HuH-7 (cell line): ENCODE measurements at regions not wholly inside any gene's neighbourhood (a gene's known extent, or its start where the extent isn't known, plus 50 kb on each side); places are given as distances from the start of the nearest gene placed in this dataset.
A peak's percentile ranks its signal among the peaks of the same experiment; 100 is the strongest.
"Not testable (repeated sequence)": the region's sequence is repeated elsewhere in the genome, so short reads cannot be mapped to it uniquely, and the experiment has no call there.

Experiments used
- DNase-seq: peaks from one replicate; pipeline ENCODE4 v3.0.0; 2011; ENCODE audit warnings: low spot score

DNA sequence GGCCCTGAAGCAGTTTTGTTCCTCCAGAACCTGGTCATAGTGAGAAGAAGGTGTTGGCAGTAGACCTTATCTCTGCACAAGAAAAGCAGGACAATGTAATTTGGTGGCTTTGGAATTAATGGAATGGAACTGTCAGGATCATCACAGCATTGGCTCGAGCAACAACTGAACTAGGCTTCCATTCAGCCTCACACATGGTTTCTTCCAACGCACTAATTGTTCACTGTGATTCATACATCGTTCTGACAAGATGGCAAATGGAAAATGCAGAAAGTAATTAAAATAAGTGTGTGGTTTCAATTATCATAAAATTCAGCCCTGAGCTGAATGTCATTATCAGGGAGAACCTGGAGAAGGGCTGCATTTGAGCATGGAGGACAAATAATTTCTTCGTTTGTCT lies 80.6 kb downstream of the MFSD1 start:
- no peak for DNase-seq

DNA sequence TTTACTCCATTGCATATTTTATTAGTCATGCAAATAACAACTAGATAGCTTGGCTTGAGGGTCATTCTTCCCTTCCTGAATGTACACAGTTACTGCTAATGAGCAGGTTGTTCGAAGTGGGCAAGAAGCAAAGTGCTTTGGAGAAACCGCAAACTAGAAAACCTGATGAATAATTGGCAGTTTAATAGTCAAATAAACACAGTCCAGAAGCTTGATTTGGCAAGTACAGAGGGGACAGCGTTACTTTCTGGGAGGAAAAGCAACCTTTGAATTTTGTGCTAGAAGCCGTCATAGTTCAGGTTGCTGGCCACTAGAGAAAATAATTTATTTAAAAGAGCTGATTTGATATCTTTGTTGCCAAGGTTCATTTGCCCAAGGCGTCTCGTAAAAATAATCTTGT lies 94.9 kb downstream of the MFSD1 start:
- no peak for DNase-seq

DNA sequence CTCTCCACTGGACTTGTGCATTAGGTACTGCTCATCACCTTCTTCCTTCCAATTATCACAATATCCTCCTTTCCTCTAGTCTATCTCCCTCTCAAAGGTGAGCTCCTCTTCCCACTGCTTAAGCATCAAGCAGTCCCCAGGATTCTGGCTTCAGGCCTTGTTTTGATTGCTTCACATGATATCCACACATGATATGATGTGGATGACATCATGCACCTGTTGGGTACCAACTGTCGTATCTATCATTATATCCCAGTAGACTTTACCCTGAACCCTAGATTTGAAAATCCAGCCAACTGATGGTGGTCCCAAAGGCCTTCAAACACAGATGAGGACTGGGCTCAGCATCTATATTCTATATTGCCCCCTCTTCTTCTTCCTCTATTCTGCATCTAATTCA lies 104.9 kb downstream of the MFSD1 start:
- no peak for DNase-seq

DNA sequence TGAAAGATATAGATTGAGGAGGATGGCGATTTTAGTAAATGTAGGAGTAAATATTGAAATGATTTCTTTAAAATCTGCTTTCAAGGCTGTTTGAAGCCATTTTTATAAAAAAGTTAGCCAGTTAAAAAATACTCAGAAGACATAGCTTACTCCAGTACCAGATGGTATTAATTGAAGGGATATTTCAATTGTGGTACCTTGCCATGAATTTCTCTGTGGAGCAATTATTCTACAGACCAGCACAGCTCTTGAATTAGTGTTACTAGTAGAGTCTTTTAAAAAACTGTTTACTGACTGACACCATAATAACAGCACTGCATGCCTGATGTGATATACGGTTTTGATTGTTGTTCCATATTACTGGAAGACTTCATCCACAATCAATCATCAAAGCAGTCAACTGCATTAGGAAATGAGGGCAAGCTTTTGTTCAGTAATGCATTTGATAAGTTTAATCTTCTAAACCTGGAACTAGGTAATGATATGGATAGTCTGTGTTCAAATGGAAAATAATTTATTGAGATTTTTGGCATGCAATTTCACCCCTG lies 106.4 kb downstream of the MFSD1 start:
- no peak for DNase-seq

DNA sequence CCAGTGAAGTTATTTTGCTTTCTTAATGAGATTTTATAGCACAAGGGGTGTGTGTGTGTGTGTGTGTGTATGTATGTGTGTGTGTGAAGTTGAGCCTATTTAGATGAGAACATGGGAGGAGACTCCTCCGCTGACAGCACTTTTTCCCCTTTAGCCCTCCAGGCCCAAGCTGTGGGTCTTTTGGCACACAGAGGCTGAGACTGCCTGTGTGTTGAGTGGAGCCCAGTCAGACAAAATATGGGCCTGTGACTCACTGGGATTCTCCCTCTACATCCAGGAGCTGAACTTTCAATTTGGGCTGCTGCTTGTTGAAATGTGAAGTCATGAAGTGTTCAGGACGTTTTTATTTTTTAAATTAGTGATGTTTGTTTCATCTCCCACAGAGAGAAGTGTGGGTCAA lies 108.0 kb downstream of the MFSD1 start:
- no peak for DNase-seq

DNA sequence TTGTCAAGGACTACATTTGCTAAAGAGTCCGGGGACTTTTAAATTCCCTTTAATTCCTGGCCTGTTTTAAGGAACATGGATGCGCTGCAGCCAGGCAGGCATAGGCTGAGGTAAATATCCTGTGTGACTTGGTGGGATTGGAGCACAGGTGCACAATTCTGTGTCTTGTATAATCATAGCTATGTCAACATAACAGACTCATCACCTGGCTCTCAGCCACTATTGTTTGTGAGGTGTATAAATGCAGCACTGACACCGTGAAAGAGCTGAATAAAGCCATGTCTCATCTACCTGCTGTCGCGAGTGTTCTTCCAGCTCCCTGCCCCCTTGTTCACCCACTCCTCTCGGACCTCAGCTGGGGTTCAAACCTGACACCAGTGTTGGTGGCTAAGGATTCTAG lies 109.7 kb downstream of the MFSD1 start:
- no peak for DNase-seq

DNA sequence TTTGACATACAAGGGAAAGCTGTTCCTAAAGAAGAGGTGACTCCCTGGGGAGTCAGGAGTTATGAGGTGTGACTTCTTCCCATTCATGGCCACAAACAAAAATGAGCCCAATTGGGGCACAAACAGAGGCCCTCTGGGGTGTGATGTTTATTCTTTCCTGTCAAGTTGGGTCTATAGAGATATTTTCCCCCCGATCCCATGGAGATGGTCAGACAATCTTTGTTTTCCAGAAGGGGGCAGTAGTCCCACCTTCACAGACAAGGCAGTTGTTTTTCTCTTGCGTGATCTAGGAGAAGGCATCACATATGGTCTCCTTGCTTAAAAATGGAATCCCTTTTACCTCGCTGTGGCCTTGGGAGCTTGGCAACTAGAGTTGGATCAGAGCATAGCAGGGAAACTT lies 110.3 kb downstream of the MFSD1 start:
- no peak for DNase-seq

DNA sequence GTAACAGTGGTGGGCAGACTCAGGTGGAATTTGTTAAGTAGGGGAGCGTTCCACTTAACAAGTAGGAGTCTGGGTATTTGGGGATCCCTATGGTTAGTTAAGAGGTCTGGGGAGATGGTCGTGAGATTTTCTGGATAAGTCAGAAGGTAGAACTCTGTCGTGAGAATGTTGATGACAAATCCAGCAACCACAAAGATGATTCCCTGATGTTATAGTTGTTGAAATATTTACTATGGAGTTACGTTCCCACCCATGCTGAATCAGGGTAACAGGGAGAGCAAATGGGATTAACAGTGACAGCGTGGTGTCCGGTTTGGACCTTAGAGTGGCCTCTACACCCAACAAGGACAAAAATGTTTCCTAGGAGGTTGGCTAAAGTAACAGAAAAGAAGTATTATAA lies 110.8 kb downstream of the MFSD1 start:
- DNase-seq = no peak

DNA sequence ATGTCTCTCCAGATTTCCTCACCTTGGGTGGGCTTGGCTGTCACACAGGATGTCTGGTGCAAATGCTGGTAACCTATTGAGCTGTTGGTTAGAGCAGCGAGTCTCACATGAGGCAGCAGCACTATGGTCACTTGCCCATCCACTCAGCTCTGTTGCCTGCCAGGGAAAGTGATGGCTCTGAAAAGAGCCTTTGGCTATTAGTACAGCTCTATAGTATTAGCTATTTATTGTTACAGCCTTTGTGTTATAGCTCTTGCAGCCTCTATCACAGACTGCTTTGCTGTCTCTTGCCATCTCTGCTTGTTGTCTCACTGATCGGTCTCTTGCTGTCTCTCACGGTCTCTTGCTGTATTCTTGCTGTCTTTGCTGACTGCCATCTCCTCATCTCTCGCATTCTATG lies 114.3 kb downstream of the MFSD1 start:
- DNase-seq = no peak

DNA sequence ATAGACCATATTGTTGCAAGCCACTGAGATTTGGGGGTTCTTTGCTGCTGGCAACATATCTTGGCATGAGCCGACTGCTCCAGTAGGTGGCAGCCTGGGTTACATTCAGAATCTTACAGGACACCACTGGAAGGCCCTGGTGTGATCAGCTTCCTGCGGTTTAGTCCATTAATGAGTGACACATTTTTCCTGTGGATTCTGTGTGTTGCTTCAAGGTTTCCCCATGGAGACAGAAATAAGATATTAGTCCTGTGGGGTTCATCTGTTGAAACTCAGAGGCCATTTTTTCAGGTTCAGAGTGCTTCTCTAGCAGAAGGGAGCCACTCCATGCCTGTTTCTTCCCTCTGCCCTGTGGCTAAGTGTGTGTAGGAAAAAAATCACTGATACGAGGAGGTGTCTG lies 116.2 kb downstream of the MFSD1 start:
- peak; percentile 12 for DNase-seq

DNA sequence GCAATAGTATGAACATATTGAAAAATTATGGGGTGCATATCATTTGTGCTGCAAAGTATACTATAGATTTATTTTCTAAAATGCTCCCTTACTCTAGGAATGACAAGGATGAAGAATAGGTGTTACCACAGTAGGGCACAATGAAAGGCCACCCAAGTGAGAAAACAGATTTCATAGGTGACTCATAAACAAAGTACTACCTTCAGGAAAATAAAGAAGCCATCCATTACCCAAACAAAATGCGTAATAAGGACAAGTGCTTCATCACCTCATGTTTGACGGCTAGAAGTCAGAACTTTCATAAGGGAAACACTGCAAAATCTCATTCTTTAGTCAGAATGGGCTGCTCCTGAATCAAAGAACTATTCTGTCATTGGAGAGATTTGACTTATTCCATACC lies 116.6 kb downstream of the MFSD1 start:
- no peak for DNase-seq

DNA sequence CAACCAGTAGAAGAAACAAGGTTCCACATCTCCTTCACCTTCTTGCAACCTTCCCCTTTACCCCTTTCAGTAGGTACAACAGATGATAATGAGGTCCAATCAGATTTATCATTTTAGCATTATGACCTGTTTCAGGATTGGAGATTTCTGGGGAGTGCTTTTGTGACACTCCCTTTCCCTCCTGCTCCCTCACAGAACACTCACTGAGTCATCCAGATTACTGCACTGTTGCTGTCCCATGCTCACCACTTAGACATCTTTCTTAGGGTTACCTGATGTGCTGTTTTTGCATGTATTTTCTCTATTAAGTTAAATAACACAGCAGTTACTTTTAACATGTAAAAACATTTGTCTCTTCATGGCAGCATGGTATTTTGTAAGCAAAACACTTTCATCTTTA lies 118.5 kb downstream of the MFSD1 start:
- DNase-seq = no peak

DNA sequence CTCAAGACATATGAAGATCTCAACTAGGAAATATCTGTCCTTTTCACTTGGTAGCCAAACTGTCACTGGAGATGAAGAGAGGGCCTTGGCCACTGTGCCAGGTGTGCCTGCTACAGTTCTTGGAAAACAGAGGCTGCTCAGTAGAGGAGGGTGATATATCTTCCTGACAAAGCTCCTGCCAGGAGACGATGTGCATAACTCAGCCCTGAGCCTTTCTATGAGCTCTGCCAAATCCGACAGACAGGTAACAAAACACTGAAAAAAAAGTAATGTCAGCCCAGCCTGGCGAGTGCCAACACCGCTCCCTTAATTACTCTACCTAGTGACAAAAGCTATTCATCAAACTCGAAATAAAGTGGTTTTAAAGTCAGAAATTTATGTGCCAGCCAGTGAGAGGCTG lies 123.2 kb downstream of the MFSD1 start:
- DNase-seq = no peak

DNA sequence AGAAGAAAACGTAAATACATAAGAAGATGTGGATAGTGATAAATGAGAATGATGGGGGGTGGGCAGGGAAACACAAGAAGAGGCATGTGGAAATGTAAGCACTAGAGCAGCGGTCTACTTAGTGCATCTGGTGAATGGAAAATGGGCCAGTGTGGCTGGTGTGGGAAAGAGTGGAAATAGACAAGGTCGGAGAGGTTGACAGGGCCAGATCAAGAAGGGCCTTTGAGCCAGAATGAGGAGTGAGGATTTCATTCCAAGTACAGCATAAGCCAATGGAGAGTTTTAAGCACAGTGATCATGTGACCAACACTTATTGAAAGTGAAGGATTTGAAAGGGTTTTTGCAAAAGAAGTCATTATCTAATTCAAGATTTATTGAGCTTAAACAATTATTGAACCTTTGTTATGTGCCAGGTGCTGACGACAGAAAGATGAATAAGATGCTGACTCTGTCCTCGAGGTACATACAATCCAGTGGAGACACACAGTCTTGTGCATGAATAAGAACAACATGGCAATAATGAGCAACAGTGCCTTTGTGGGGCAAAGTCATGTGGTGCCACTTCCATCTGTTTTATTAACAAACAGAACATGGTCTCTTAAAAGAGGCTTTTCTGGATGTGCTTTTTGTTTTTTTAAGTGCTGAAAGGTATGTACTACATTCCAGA lies 124.1 kb downstream of the MFSD1 start:
- DNase-seq = no peak

DNA sequence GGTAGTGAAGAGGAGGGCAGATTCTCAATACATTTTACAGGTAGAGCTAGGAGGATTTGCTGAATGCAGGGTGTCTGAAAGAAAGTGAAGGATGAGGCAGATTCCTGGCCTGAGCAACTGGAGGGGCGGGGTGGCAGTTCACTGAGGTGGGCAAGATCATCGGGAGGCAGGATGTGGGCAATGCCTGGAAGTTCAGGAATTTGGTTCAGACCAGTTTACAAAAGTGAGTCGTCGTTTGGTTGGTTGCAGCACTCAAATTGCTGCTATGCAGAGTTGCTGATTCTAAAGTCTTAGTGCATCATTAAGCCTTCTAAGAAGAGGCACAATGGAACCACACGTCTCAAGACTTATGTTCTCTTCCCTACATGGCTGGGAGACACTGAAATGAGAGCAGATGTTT lies 134.0 kb downstream of the MFSD1 start:
- DNase-seq = no peak

DNA sequence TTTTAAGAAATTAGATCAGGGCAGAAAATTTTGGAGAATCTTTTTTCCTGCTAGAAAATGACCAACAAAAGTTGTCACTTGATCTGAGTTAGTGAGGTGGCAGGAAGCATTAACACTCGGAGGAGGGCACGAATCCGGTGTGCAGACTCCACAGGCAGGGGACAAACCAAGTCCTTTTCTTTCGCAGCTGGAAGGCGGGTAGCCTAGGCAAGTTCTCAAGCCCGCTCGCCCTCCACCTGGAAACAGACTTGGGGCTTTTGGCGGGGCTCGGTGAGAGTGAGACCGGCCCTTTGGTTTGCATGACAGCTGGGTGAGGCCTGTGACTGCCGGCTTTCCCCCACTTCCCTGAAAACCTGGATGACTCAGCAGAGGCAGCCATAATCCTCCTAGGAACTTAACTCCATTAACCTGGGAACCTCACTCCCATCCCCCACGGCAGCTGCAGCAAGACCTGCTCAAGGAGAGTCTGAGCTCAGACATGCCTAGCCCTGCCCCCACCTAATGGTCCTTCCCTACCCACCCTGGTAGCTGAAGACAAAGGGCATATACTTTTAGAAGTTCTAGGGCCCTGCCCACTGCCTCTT lies 134.8 kb downstream of the MFSD1 start:
- no peak for DNase-seq

DNA sequence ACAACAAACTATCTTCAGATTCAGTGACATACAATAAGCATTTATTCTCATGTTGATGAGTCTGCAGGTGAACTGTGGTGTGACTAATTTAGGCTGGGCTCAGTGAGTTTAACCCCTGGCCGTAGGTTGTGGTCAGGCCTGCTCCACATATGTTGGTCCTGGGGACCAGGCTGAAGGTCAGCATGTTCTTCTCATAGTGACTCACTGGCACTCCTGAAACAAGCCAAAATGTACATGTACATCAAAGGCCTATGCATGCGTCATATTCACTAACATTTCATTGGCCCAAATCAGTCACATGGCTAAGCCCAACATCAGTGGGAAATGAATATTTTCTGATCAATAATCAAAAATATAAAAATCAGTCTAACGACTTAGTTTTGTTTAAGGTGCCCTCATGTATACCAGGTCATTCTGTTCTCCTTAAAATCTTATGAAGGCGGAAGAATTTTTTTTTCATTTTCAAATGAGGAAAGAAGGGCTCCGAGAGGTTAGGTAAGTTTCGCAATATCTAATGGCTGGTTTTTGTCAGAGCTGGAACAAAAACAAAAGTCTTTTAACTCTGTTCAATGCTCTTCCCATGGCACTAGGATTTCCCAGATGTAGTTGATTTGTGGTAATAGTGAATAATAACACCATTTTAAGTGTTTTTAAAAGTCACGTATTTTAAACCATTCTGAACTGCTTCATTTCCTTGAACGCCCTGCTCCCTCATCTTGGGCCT lies 148.5 kb downstream of the MFSD1 start:
- no peak for DNase-seq

DNA sequence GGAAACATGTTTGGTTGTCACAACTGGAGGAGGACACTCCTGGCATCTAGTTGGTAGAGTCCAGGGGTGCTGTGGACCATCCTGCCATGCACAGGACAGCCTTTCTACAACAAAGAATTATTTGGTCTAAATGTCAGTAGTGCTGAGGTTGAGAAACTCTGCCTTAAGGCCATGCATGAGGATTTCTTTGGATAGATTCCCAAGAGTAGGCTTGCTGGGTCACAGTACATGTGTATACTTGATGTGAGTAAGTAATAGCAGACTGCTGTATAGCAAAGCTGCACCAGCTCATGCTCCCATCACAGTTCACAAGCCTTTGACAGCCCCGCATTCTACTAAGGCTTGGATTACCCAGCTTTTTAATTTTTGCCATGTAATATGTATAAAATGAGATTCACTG lies 151.3 kb downstream of the MFSD1 start:
- DNase-seq = no peak

DNA sequence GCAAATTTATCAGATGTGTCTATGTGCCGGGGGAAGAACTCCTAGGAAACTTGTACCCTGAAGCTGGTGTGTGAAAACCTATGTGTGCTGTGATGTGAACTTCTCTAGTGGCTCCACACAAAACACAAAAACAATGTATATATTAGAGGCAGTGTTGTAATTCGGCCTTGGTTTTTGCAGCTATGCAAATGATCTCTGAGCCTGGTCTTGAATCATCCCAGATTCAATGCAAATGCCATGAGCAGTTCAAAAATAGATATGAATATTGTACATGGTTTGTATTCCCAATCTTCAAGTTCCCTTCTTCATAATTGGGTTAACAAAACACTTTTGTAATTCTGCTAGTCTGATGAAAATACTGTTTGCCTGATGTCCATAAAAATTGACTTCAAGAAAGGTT lies 152.6 kb downstream of the MFSD1 start:
- DNase-seq = no peak

DNA sequence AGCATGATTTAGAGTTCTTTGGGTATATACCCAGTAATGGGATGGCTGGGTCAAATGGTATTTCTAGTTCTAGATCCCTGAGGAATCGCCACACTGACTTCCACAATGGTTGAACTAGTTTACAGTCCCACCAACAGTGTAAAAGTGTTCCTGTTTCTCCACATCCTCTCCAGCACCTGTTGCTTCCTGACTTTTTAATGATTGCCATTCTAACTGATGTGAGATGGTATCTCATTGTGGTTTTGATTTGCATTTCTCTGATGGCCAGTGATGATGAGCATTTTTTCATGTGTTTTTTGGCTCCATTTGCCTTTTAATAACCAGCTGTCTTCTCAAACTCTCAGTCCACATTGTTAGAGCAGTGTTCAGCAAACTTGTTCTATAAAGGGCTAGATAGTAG lies 155.9 kb downstream of the MFSD1 start:
- not testable (repeated sequence) for DNase-seq

DNA sequence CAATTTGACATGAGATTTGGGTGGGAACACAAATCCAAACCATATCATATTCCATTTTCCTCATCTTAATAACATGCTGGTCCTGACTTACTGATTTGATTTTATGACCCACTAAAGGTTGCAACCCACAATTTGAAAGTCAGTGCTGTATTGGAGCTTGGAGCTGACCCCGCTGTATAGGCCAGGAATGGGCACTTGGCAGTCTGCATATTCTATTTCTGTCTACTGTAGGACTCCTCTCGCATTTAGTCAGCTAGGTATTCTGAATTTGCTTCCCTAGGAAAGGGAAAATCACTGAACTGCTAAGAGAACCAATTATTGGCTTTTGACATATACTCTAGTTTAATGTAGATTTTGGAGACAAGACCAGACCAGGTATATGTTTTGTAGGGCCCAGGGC lies 157.0 kb downstream of the MFSD1 start:
- DNase-seq = no peak

DNA sequence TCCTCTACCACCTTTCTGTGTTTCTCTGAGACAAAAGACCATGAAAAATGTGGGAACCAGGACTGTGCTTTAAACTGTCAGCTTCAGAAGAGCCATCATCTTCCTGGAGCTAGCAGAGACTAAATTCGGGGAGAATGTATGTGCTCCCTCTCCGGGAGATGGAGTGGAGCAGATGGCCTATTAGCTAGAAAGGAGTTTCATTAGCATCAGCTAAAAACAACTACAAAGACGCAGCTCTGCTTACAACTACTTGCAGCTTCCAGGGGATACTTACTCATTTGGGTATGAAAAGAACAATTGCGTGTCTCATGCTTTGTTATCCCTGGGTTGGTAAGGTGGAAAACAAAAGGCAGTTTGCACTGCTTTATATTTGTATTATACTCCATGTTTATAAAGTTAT lies 159.6 kb downstream of the MFSD1 start:
- DNase-seq = no peak

DNA sequence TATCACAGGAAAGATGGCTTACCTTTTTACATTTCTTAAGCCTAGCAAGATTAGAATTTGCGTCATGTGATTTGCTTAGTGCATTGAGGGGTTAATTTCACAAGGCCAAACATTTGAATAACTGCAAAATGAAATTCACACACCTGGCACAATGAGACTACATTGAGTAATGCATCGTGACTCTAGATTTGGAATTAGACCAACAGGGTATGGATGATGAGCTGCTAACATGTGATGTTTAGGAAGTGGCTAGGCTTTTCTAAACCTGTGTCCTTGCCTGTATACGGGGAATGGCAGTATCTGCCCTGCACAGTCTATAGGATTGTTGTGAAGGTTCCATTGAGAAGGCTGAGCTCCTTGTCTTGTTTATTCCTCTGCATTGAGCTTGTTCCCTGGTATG lies 160.1 kb downstream of the MFSD1 start:
- no peak for DNase-seq

DNA sequence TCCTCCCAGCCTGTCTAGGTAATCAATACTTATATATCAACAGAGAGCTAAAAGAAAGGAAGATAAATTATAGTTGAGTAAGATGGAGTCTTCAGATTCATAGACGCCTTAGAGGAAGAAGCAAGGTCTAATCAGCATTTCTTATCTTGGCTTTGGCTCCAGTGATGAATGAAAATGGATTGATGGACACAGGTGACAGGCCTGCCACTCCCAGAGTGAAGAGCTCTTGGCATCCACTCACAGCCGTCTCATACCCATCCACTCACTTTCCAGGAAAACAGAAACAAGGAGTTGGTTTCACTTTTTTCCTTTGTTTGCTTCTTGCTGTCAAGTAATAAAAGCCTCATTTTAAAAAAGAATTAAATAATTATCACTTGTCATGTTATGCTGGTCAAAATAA lies 168.2 kb downstream of the MFSD1 start:
- DNase-seq = no peak
